D721Med (cell line): ENCODE measurements at regions not wholly inside any gene's neighbourhood (a gene's known extent, or its start where the extent isn't known, plus 50 kb on each side); places are given as distances from the start of the nearest gene placed in this dataset.

Experiments used
- DNase-seq: peaks from one replicate; pipeline ENCODE4 v3.0.0; 2011; ENCODE audit warnings: low spot score; ENCODE audit not compliant: insufficient read length
- FAIRE-seq: peaks from 2 replicates; lab custom pipeline; 2011; peaks lifted over from hg19 to GRCh38; lab: Jason Lieb, UNC
- CTCF ChIP-seq: IDR thresholded peaks from 2 replicates; pipeline ENCODE4 v1.5.1; 2012; ENCODE audit warnings: mild to moderate bottlenecking, control low read depth; ENCODE audit not compliant: insufficient read depth; ENCODE audit errors: missing control alignments

GRCh38 chr22:34210301-34210700 lies 290.0 kb upstream of the LARGE1 start:
- no peak for DNase-seq
- no peak for TF ChIP-seq CTCF
- no peak for FAIRE-seq

GRCh38 chr22:34214372-34214771 lies 294.1 kb upstream of the LARGE1 start:
- FAIRE-seq (no peak), DNase-seq (no peak)
- TF ChIP-seq CTCF, result no peak

- TF ChIP-seq CTCF, result no peak
- DNase-seq (no peak), FAIRE-seq (no peak)
These were observed 305.0 kb upstream of the LARGE1 start for GRCh38 chr22:34225278-34225677.

- DNase-seq (no peak), FAIRE-seq (no peak)
- TF ChIP-seq CTCF, result no peak
These were observed 316.3 kb upstream of the LARGE1 start for GRCh38 chr22:34236527-34236926.

- FAIRE-seq, result no peak
- DNase-seq, result no peak
- no peak for TF ChIP-seq CTCF
These were observed 319.1 kb upstream of the LARGE1 start for GRCh38 chr22:34239421-34239820.

GRCh38 chr22:34243023-34243422 lies 322.7 kb upstream of the LARGE1 start:
- TF ChIP-seq CTCF, result no peak
- DNase-seq (no peak), FAIRE-seq (no peak)

GRCh38 chr22:34255042-34255441 lies 334.8 kb upstream of the LARGE1 start:
- no peak for TF ChIP-seq CTCF
- no peak for FAIRE-seq
- DNase-seq, result no peak
